NCI-H2227 treated with DMSO at 0.1 percent for 48 hours (cell line): ENCODE measurements at regions not wholly inside any gene's neighbourhood (a gene's known extent, or its start where the extent isn't known, plus 50 kb on each side); places are given as distances from the start of the nearest gene placed in this dataset.
"Not testable (repeated sequence)": the region's sequence is repeated elsewhere in the genome, so short reads cannot be mapped to it uniquely, and the experiment has no call there.

Experiments
- DNase-seq: peaks from one replicate; lab custom pipeline; 2025; lab: John Stamatoyannopoulos, UW

- DNase-seq, result no peak
Observed at GRCh38 chr5:39696672-39697398, 272.1 kb upstream of the DAB2 start.

- DNase-seq, result no peak
Observed at GRCh38 chr5:39691993-39692392, 267.2 kb upstream of the DAB2 start.

- DNase-seq, result no peak
Observed at GRCh38 chr5:39691136-39691535, 266.4 kb upstream of the DAB2 start.

- DNase-seq, result no peak
Observed at GRCh38 chr5:39689919-39690318, 265.1 kb upstream of the DAB2 start.

GRCh38 chr5:39687924-39688323 is 263.1 kb upstream of the DAB2 start:
- not testable (repeated sequence) for DNase-seq

- DNase-seq, result no peak
Observed at GRCh38 chr5:39680213-39680612, 255.4 kb upstream of the DAB2 start.

GRCh38 chr5:39678534-39678933 is 253.8 kb upstream of the DAB2 start:
- DNase-seq, result no peak

GRCh38 chr5:39675676-39676075 is 250.9 kb upstream of the DAB2 start:
- no peak for DNase-seq

- no peak for DNase-seq
Observed at GRCh38 chr5:39674209-39675082, 249.7 kb upstream of the DAB2 start.

- no peak for DNase-seq
Observed at GRCh38 chr5:39671561-39671961, 246.8 kb upstream of the DAB2 start.

- no peak for DNase-seq
Observed at GRCh38 chr5:39670955-39671354, 246.2 kb upstream of the DAB2 start.

GRCh38 chr5:39670391-39670790 is 245.6 kb upstream of the DAB2 start:
- DNase-seq, result no peak

GRCh38 chr5:39668980-39669379 is 244.2 kb upstream of the DAB2 start:
- DNase-seq, result no peak

GRCh38 chr5:39665328-39665727 is 240.5 kb upstream of the DAB2 start:
- no peak for DNase-seq

- DNase-seq, result no peak
Observed at GRCh38 chr5:39662945-39663344, 238.2 kb upstream of the DAB2 start.

- no peak for DNase-seq
Observed at GRCh38 chr5:39661026-39661779, 236.4 kb upstream of the DAB2 start.

- no peak for DNase-seq
Observed at GRCh38 chr5:39660020-39660419, 235.2 kb upstream of the DAB2 start.

GRCh38 chr5:39658866-39659265 is 234.1 kb upstream of the DAB2 start:
- no peak for DNase-seq

- DNase-seq, result no peak
Observed at GRCh38 chr5:39657943-39658342, 233.2 kb upstream of the DAB2 start.

- no peak for DNase-seq
Observed at GRCh38 chr5:39656600-39656999, 231.8 kb upstream of the DAB2 start.

- no peak for DNase-seq
Observed at GRCh38 chr5:39654715-39655114, 229.9 kb upstream of the DAB2 start.

GRCh38 chr5:39652481-39652880 is 227.7 kb upstream of the DAB2 start:
- DNase-seq, result not testable (repeated sequence)

- no peak for DNase-seq
Observed at GRCh38 chr5:39652036-39652435, 227.3 kb upstream of the DAB2 start.
